Astrocyte (in vitro differentiated cells and primary cell): ENCODE measurements at regions not wholly inside any gene's neighbourhood (a gene's known extent, or its start where the extent isn't known, plus 50 kb on each side); places are given as distances from the start of the nearest gene placed in this dataset.

Experiments used
- DNase-seq: peaks from one replicate; pipeline ENCODE4 v3.0.0-alpha.2; 2010; ENCODE audit warnings: low read depth
- FAIRE-seq: peaks from 2 replicates; lab custom pipeline; 2011; peaks lifted over from hg19 to GRCh38; lab: Jason Lieb, UNC
- H2AFZ ChIP-seq: 2 replicates; pipeline ENCODE4 v1.6.0; 2012; ENCODE audit warnings: low read depth, low read length, inconsistent platforms
- H3K27ac ChIP-seq: 2 replicates; pipeline ENCODE4 v1.5.1; 2011; ENCODE audit warnings: low read depth, low read length, inconsistent platforms
- H3K27me3 ChIP-seq: 2 replicates; pipeline ENCODE4 v1.6.0; 2011; ENCODE audit warnings: low read length, inconsistent platforms; ENCODE audit not compliant: insufficient read depth
- H3K36me3 ChIP-seq: 2 replicates; pipeline ENCODE4 v1.5.1; 2011; ENCODE audit warnings: low read length, inconsistent platforms; ENCODE audit not compliant: insufficient read depth
- H3K4me1 ChIP-seq: 2 replicates; pipeline ENCODE4 v1.5.1; 2011; ENCODE audit warnings: low read length, inconsistent platforms; ENCODE audit not compliant: insufficient read depth
- H3K4me2 ChIP-seq: 2 replicates; pipeline ENCODE4 v1.6.0; 2012; ENCODE audit warnings: low read length, inconsistent platforms
- H3K4me3 ChIP-seq: 2 replicates; pipeline ENCODE4 v1.5.1; 2011; ENCODE audit warnings: low read depth, mild to moderate bottlenecking, low read length, inconsistent platforms; ENCODE audit not compliant: insufficient read depth
- H3K79me2 ChIP-seq: 2 replicates; pipeline ENCODE4 v1.6.0; 2012; ENCODE audit warnings: mild to moderate bottlenecking, low read length, inconsistent platforms; ENCODE audit not compliant: insufficient read depth
- H3K9ac ChIP-seq: 2 replicates; pipeline ENCODE4 v1.6.0; 2012; ENCODE audit warnings: mild to moderate bottlenecking, low read length, inconsistent platforms
- H3K9me3 ChIP-seq: 2 replicates; pipeline ENCODE4 v1.5.1; 2012; ENCODE audit warnings: low read depth, mild to moderate bottlenecking, low read length, inconsistent platforms; ENCODE audit not compliant: insufficient read depth
- H4K20me1 ChIP-seq: 2 replicates; pipeline ENCODE4 v1.6.0; 2012; ENCODE audit warnings: low read length, inconsistent platforms; ENCODE audit not compliant: insufficient read depth
- H3K27ac Mint-ChIP-seq: one replicate; pipeline ENCODE4 v1.8.0; 2021; ENCODE audit warnings: mild to moderate bottlenecking, mixed read lengths; ENCODE audit not compliant: unreplicated experiment
- H3K27me3 Mint-ChIP-seq: one replicate; pipeline ENCODE4 v1.8.0; 2021; ENCODE audit warnings: low read depth, mixed read lengths; ENCODE audit not compliant: unreplicated experiment
- H3K36me3 Mint-ChIP-seq: one replicate; pipeline ENCODE4 v1.8.0; 2021; ENCODE audit warnings: low read depth, mixed read lengths; ENCODE audit not compliant: unreplicated experiment
- H3K4me1 Mint-ChIP-seq: one replicate; pipeline ENCODE4 v1.8.0; 2021; ENCODE audit warnings: low read depth, mixed read lengths; ENCODE audit not compliant: unreplicated experiment
- H3K4me3 Mint-ChIP-seq: one replicate; pipeline ENCODE4 v1.8.0; 2021; ENCODE audit warnings: mild to moderate bottlenecking, moderate library complexity, mixed read lengths; ENCODE audit not compliant: unreplicated experiment
- H3K9me3 Mint-ChIP-seq: one replicate; pipeline ENCODE4 v1.8.0; 2021; ENCODE audit warnings: mild to moderate bottlenecking, mixed read lengths; ENCODE audit not compliant: unreplicated experiment
- EZH2 ChIP-seq: IDR thresholded peaks from 2 replicates; pipeline ENCODE4 v1.6.1; 2012; ENCODE audit warnings: mild to moderate bottlenecking, low read length, inconsistent platforms; ENCODE audit not compliant: insufficient read depth
- TF ChIP-seq, protein P1 (sequence below): IDR thresholded peaks from 2 replicates; pipeline ENCODE4 v1.5.1; 2011; ENCODE audit warnings: low read depth, mild to moderate bottlenecking, inconsistent platforms, low read length, moderate library complexity; ENCODE audit not compliant: insufficient read depth

GRCh38 chr2:216804357-216805350, 55.2 kb downstream of the TNP1 start:
- Mint-ChIP-seq H3K4me3 (no peak overlapping the region), H3K36me3 (peaks cover 2% of the 10 kb centered on the region), H3K9me3 (peaks cover 2% of the 10 kb centered on the region), H3K27ac (no peak overlapping the region), H3K27me3 (peaks cover 7% of the 10 kb centered on the region), H3K4me1 (peaks cover 12% of the 10 kb centered on the region)
- Histone ChIP-seq H3K9me3 (no peaks in the 10 kb centered on the region), H4K20me1 (no peaks in the 10 kb centered on the region), H3K27ac (no peak overlapping the region), H3K27me3 (no peaks in the 10 kb centered on the region), H3K79me2 (no peaks in the 10 kb centered on the region), H3K4me3 (no peak overlapping the region), H3K36me3 (no peaks in the 10 kb centered on the region), H3K9ac (no peak overlapping the region), H2AFZ (no peak overlapping the region), H3K4me1 (no peaks in the 10 kb centered on the region), H3K4me2 (no peak overlapping the region)
- DNase-seq (no peak), FAIRE-seq (no peak)
- TF ChIP-seq EZH2 = no peak
- TF ChIP-seq, protein P1, sequence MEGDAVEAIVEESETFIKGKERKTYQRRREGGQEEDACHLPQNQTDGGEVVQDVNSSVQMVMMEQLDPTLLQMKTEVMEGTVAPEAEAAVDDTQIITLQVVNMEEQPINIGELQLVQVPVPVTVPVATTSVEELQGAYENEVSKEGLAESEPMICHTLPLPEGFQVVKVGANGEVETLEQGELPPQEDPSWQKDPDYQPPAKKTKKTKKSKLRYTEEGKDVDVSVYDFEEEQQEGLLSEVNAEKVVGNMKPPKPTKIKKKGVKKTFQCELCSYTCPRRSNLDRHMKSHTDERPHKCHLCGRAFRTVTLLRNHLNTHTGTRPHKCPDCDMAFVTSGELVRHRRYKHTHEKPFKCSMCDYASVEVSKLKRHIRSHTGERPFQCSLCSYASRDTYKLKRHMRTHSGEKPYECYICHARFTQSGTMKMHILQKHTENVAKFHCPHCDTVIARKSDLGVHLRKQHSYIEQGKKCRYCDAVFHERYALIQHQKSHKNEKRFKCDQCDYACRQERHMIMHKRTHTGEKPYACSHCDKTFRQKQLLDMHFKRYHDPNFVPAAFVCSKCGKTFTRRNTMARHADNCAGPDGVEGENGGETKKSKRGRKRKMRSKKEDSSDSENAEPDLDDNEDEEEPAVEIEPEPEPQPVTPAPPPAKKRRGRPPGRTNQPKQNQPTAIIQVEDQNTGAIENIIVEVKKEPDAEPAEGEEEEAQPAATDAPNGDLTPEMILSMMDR = no peak

DNA sequence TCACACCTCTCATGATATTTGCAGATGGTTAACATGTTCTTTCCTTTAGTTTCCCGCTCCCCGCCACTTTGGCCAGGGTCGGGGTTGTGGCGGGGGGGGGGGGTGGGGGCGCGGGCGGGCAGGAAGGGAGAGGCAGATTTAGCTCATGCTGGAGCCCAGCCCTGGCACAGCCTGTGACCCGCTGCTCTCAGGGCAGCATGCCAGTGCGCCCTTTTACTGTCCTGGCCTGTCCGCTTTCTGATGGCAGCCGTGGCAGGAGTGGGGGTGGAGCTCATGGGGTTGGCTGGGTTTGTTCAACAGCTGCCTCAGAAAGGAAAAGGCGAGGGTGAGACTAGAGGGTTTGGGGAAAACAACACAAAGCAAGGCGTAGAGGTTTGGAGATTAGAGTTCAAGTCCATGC, 56.1 kb downstream of the TNP1 start:
- Histone ChIP-seq H3K4me2 (no peak overlapping the region), H3K9me3 (no peaks in the 10 kb centered on the region), H2AFZ (no peak overlapping the region), H3K27me3 (no peaks in the 10 kb centered on the region), H3K36me3 (no peaks in the 10 kb centered on the region), H3K4me3 (no peak overlapping the region), H3K79me2 (no peaks in the 10 kb centered on the region), H3K9ac (no peak overlapping the region), H3K4me1 (no peaks in the 10 kb centered on the region), H4K20me1 (no peaks in the 10 kb centered on the region), H3K27ac (no peak overlapping the region)
- DNase-seq (no peak), FAIRE-seq (no peak)
- peaks cover 2% of the 10 kb centered on the region for H3K9me3 Mint-ChIP-seq
- H3K4me3 Mint-ChIP-seq = no peak overlapping the region
- H3K27me3 Mint-ChIP-seq = peaks cover 10% of the 10 kb centered on the region
- TF ChIP-seq, protein P1 = no peak
- TF ChIP-seq EZH2 = no peak
- peaks cover 2% of the 10 kb centered on the region for H3K36me3 Mint-ChIP-seq
- H3K27ac Mint-ChIP-seq = no peak overlapping the region
- peaks cover 13% of the 10 kb centered on the region for H3K4me1 Mint-ChIP-seq
